ENCODE measurements at regions not wholly inside any gene's neighbourhood (a gene's known extent, or its start where the extent isn't known, plus 50 kb on each side); places are given as distances from the start of the nearest gene placed in this dataset.
"Not testable (repeated sequence)": the region's sequence is repeated elsewhere in the genome, so short reads cannot be mapped to it uniquely, and the experiment has no call there.

DNA sequence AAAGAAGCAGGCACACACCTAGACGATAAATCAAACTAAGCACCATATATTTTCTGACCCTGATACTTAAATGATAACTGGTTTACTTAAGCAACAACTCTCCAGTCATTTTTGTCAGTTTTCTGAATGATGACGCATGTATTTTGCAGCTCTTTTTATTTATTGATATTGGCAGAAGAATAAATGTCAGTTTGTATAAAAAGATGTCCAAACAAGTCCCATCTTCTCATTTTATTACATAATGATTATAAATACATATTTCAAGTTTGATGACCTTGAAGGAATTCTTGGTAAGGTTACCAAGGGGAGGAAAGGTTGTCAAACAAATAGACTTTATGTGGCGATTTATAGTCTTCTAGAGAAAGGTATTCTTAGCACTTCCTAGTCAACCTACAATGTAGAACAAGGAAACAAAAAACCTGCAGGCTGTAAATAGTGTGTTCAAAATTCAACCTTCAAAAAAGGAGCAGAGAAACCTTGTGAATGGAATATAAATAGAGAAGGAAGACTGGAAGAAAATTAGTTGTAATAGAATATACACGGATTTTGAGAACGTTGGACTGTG is 190.7 kb downstream of the JRKL start:
- no peak for DNase-seq
- Mint-ChIP-seq H3K27me3 (no peaks in the 10 kb centered on the region), H3K27ac (no peak overlapping the region), H3K36me3 (ENCODE audit: low read depth) (no peaks in the 10 kb centered on the region), H3K4me3 (no peak overlapping the region), H3K4me1 (no peaks in the 10 kb centered on the region), H3K9me3 (no peaks in the 10 kb centered on the region)
- POLR2A ChIA-PET = no interaction called here
- CTCF ChIA-PET = no interaction called here

- H3K9me3 Mint-ChIP-seq; H3K27me3 Mint-ChIP-seq; H3K36me3 Mint-ChIP-seq (ENCODE audit: low read depth); POLR2A ChIA-PET; DNase-seq; H3K27ac Mint-ChIP-seq; H3K4me1 Mint-ChIP-seq; CTCF ChIA-PET; H3K4me3 Mint-ChIP-seq: not testable (repeated sequence)
Measured at GRCh38 chr11:96585944-96586880, 196.4 kb downstream of the JRKL start.

- H3K36me3 Mint-ChIP-seq (ENCODE audit: low read depth); H3K4me1 Mint-ChIP-seq; H3K27me3 Mint-ChIP-seq; H3K4me3 Mint-ChIP-seq; CTCF ChIA-PET; POLR2A ChIA-PET; H3K27ac Mint-ChIP-seq; H3K9me3 Mint-ChIP-seq; DNase-seq: not testable (repeated sequence)
Measured at GRCh38 chr11:96588793-96589192, 199.0 kb downstream of the JRKL start.

- Mint-ChIP-seq H3K27me3 (no peaks in the 10 kb centered on the region), H3K4me3 (no peak overlapping the region), H3K4me1 (no peaks in the 10 kb centered on the region), H3K27ac (no peak overlapping the region), H3K9me3 (no peaks in the 10 kb centered on the region), H3K36me3 (ENCODE audit: low read depth) (no peaks in the 10 kb centered on the region)
- ChIA-PET CTCF (no interaction called here), POLR2A (no interaction called here)
- no peak for DNase-seq
Measured at GRCh38 chr11:96595011-96595410, 205.2 kb downstream of the JRKL start.

DNA sequence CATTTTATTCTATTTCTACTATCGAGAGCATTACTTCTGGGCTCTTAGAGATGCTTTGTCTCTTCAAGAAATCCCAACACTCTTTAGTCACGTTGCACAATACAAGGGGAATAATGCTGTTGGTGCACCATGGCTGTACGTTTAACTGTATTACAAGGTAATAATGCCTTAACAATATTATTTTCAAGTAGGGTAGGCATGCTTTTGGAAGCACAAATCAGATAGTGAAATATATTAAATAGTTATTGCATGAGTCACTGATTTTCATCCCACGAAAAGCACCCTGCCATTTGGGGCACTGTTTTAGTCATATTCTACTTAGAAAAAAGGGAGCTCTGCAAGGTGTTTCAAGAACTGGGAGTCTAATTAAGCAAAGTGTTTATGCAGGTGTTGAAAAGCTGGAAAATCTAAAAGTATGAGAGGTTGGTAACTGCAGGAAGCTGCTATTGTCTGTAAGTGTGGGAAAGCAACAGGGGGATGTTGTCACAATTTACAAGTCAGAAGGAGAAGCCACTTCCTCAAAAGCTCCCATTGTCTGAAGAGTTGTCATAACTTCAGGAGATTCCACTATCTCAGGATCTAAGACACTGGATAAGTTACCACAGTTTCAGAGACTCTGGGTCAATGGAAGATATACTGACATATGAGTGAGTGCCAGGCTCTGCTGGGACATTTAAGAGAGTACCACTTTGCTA is 218.2 kb downstream of the JRKL start:
- Mint-ChIP-seq H3K36me3 (ENCODE audit: low read depth) (no peaks in the 10 kb centered on the region), H3K4me1 (no peaks in the 10 kb centered on the region), H3K27me3 (no peaks in the 10 kb centered on the region), H3K4me3 (no peak overlapping the region), H3K27ac (no peak overlapping the region), H3K9me3 (peaks cover 2% of the 10 kb centered on the region)
- DNase-seq = no peak
- CTCF ChIA-PET = no interaction called here
- POLR2A ChIA-PET = no interaction called here

GRCh38 chr11:96614101-96614500 is 224.3 kb downstream of the JRKL start:
- H3K4me3 Mint-ChIP-seq = no peak overlapping the region
- H3K9me3 Mint-ChIP-seq = peaks cover 2% of the 10 kb centered on the region
- H3K36me3 Mint-ChIP-seq (ENCODE audit: low read depth) = no peaks in the 10 kb centered on the region
- no peaks in the 10 kb centered on the region for H3K27me3 Mint-ChIP-seq
- CTCF ChIA-PET = no interaction called here
- POLR2A ChIA-PET = no interaction called here
- H3K27ac Mint-ChIP-seq = no peak overlapping the region
- no peak for DNase-seq
- H3K4me1 Mint-ChIP-seq = no peaks in the 10 kb centered on the region

GRCh38 chr11:96614846-96615245 is 225.0 kb downstream of the JRKL start:
- no peak for DNase-seq
- Mint-ChIP-seq H3K4me3 (no peak overlapping the region), H3K36me3 (ENCODE audit: low read depth) (no peaks in the 10 kb centered on the region), H3K9me3 (peaks cover 2% of the 10 kb centered on the region), H3K27me3 (no peaks in the 10 kb centered on the region), H3K27ac (no peak overlapping the region), H3K4me1 (no peaks in the 10 kb centered on the region)
- ChIA-PET POLR2A (no interaction called here), CTCF (no interaction called here)

- H3K9me3 Mint-ChIP-seq = no peaks in the 10 kb centered on the region
- no peaks in the 10 kb centered on the region for H3K4me1 Mint-ChIP-seq
- H3K27me3 Mint-ChIP-seq = no peaks in the 10 kb centered on the region
- no peak overlapping the region for H3K27ac Mint-ChIP-seq
- ChIA-PET POLR2A (no interaction called here), CTCF (no interaction called here)
- H3K36me3 Mint-ChIP-seq (ENCODE audit: low read depth) = no peaks in the 10 kb centered on the region
- no peak overlapping the region for H3K4me3 Mint-ChIP-seq
- no peak for DNase-seq
Measured at GRCh38 chr11:96620464-96621044, 230.7 kb downstream of the JRKL start.

DNA sequence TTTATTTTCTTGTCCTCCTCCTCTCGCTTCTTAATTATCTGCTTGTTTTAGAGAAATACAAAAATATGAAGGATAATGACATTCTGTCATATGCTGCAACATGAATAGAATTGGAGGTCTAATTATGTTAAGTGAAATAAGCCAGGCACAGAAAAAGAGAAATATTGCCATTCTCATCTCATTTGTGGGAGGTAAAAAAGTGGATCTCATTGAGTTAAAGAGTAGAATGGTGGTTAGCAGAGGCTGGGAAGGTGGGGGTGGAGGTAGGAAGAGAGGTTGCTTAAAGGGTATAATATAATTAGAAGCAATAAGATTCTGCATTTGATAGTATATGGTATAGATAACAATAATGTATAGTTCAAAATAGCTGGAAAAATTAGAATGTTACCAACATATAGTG is 231.3 kb downstream of the JRKL start:
- no peaks in the 10 kb centered on the region for H3K9me3 Mint-ChIP-seq
- no peak overlapping the region for H3K4me3 Mint-ChIP-seq
- no peaks in the 10 kb centered on the region for H3K4me1 Mint-ChIP-seq
- DNase-seq = no peak
- POLR2A ChIA-PET = no interaction called here
- CTCF ChIA-PET = no interaction called here
- H3K27ac Mint-ChIP-seq = no peak overlapping the region
- H3K36me3 Mint-ChIP-seq (ENCODE audit: low read depth) = no peaks in the 10 kb centered on the region
- H3K27me3 Mint-ChIP-seq = no peaks in the 10 kb centered on the region

GRCh38 chr11:96622026-96622634 is 232.3 kb downstream of the JRKL start:
- ChIA-PET POLR2A (no interaction called here), CTCF (no interaction called here)
- Mint-ChIP-seq H3K36me3 (ENCODE audit: low read depth) (no peaks in the 10 kb centered on the region), H3K4me3 (no peak overlapping the region), H3K4me1 (no peaks in the 10 kb centered on the region), H3K9me3 (no peaks in the 10 kb centered on the region), H3K27me3 (no peaks in the 10 kb centered on the region), H3K27ac (no peak overlapping the region)
- no peak for DNase-seq

- Mint-ChIP-seq H3K36me3 (ENCODE audit: low read depth) (no peaks in the 10 kb centered on the region), H3K9me3 (no peaks in the 10 kb centered on the region), H3K4me1 (no peaks in the 10 kb centered on the region), H3K27me3 (no peaks in the 10 kb centered on the region), H3K27ac (no peak overlapping the region), H3K4me3 (no peak overlapping the region)
- DNase-seq = no peak
- ChIA-PET POLR2A (no interaction called here), CTCF (no interaction called here)
Measured at GRCh38 chr11:96624126-96624525, 234.3 kb downstream of the JRKL start.

- Mint-ChIP-seq H3K36me3 (ENCODE audit: low read depth) (no peaks in the 10 kb centered on the region), H3K9me3 (no peaks in the 10 kb centered on the region), H3K27ac (no peak overlapping the region), H3K27me3 (no peaks in the 10 kb centered on the region), H3K4me3 (no peak overlapping the region), H3K4me1 (no peaks in the 10 kb centered on the region)
- ChIA-PET POLR2A (no interaction called here), CTCF (no interaction called here)
- DNase-seq = no peak
Measured at GRCh38 chr11:96627376-96627775, 237.6 kb downstream of the JRKL start.

GRCh38 chr11:96635655-96636054 is 245.8 kb downstream of the JRKL start:
- CTCF ChIA-PET = no interaction called here
- POLR2A ChIA-PET = no interaction called here
- Mint-ChIP-seq H3K36me3 (ENCODE audit: low read depth) (no peaks in the 10 kb centered on the region), H3K27ac (no peak overlapping the region), H3K9me3 (no peaks in the 10 kb centered on the region), H3K4me3 (no peak overlapping the region), H3K4me1 (no peaks in the 10 kb centered on the region), H3K27me3 (no peaks in the 10 kb centered on the region)
- no peak for DNase-seq

Data from activated CD4-positive, alpha-beta memory T cell treated with anti-CD3 and anti-CD28 coated beads, Interleukin-2, amount 10 ng/mL, durations not matched to agents 7 days and 5 days (primary cell).